Endothelial cell of umbilical vein (primary cell): ENCODE measurements at regions not wholly inside any gene's neighbourhood (a gene's known extent, or its start where the extent isn't known, plus 50 kb on each side); places are given as distances from the start of the nearest gene placed in this dataset.

Experiments
- BruUV-seq: library from RNA; stranded (reverse); fragments of 400-500 nt; replicated peaks from 2 replicates; lab custom pipeline; 2021; lab: Mats Ljungman, UMichigan
- CTCF ChIA-PET: fragments of 300-600, 350-600 bp; sonication (Branson Sonifier 250); formaldehyde crosslinking; loops from one replicate; lab custom pipeline; 2021; ENCODE audit warnings: antibody characterized with exemption, inconsistent platforms; lab: Charles Lee
- POLR2A ChIA-PET: fragments of 300-600, 350-600 bp; sonication (Branson Sonifier 250); formaldehyde crosslinking; loops from one replicate; lab custom pipeline; 2021; ENCODE audit warnings: antibody characterized with exemption, inconsistent platforms; lab: Charles Lee
- DNase-seq: peaks from one replicate; pipeline ENCODE4 v3.0.0-alpha.2; 2011; ENCODE audit warnings: low read depth, low spot score
- FAIRE-seq: peaks from 2 replicates; lab custom pipeline; 2011; peaks lifted over from hg19 to GRCh38; lab: Jason Lieb, UNC
- H2AFZ ChIP-seq: 2 replicates; pipeline ENCODE4 v1.6.0; 2012; ENCODE audit warnings: low read depth, low read length, control low read depth, inconsistent platforms
- H3K27ac ChIP-seq: 2 replicates; pipeline ENCODE4 v1.5.1; 2011; ENCODE audit warnings: low read depth, mild to moderate bottlenecking, control low read depth, low read length, moderate library complexity; ENCODE audit not compliant: insufficient read depth
- H3K27me3 ChIP-seq, 2 experiments: 2 replicates each; pipeline versions ENCODE4 v1.6.0 to v1.6.1; 2011; ENCODE audit warnings: low read length in 2 of 2, mixed read lengths in 1 of 2; ENCODE audit not compliant: control insufficient read depth in 2 of 2, insufficient read depth in 2 of 2
- H3K36me3 ChIP-seq, 2 experiments: 2 replicates in 1 of 2; 3 replicates in 1 of 2; pipeline ENCODE4 v1.5.1; 2011; ENCODE audit warnings: low read length in 2 of 2, mild to moderate bottlenecking in 1 of 2, moderate library complexity in 1 of 2; ENCODE audit not compliant: control insufficient read depth in 2 of 2, insufficient read depth in 2 of 2; ENCODE audit errors: extremely low read depth in 1 of 2
- H3K4me1 ChIP-seq: 3 replicates; pipeline ENCODE4 v1.5.1; 2011; ENCODE audit warnings: mild to moderate bottlenecking, low read length; ENCODE audit not compliant: control insufficient read depth, insufficient read depth; ENCODE audit errors: extremely low read depth
- H3K4me2 ChIP-seq: 2 replicates; pipeline ENCODE4 v1.6.1; 2011; ENCODE audit warnings: low read length, control low read depth, mixed read lengths; ENCODE audit not compliant: insufficient read depth
- H3K4me3 ChIP-seq, 3 experiments: fragments of 200-600 bp in 1 of 3; sonication (generic), shearing (Covaris generic) in 1 of 3; replicated peaks in 1 of 3; 2 replicates each; pipeline ENCODE4 v1.5.1; 2011 to 2016; ENCODE audit warnings: control low read depth in 3 of 3, low read length in 3 of 3, mild to moderate bottlenecking in 2 of 3, inconsistent platforms in 1 of 3, low read depth in 1 of 3, moderate library complexity in 1 of 3; ENCODE audit not compliant: insufficient read depth in 1 of 3
- H3K79me2 ChIP-seq: 2 replicates; pipeline ENCODE4 v1.6.0; 2012; ENCODE audit warnings: low read length, inconsistent platforms; ENCODE audit not compliant: control insufficient read depth, insufficient read depth
- H3K9ac ChIP-seq: replicated peaks from 2 replicates; pipeline ENCODE3; 2011; ENCODE audit warnings: low read length, control low read depth; ENCODE audit not compliant: insufficient read depth; ENCODE audit errors: extremely low read depth
- H3K9me1 ChIP-seq: replicated peaks from 3 replicates; pipeline ENCODE4 v1.6.0; 2011; ENCODE audit warnings: mild to moderate bottlenecking, low read length; ENCODE audit not compliant: control insufficient read depth, insufficient read depth; ENCODE audit errors: extremely low read depth
- H3K9me3 ChIP-seq: replicated peaks from 2 replicates; pipeline ENCODE4 v1.5.1; 2012; ENCODE audit warnings: low read length, inconsistent platforms; ENCODE audit not compliant: control insufficient read depth, insufficient read depth
- H4K20me1 ChIP-seq: replicated peaks from 2 replicates; pipeline ENCODE3; 2011; ENCODE audit warnings: mild to moderate bottlenecking, low read length; ENCODE audit not compliant: control insufficient read depth, insufficient read depth; ENCODE audit errors: extremely low read depth
- EZH2 ChIP-seq: IDR thresholded peaks from 2 replicates; pipeline ENCODE4 v1.6.1; 2012; ENCODE audit warnings: borderline replicate concordance, low read depth, mild to moderate bottlenecking, moderate library complexity, low read length, inconsistent platforms; ENCODE audit not compliant: severe bottlenecking
- FOS ChIP-seq: IDR thresholded peaks from 2 replicates; pipeline ENCODE4 v1.6.1; 2011; ENCODE audit warnings: mild to moderate bottlenecking, low read length, moderate library complexity, borderline replicate concordance; ENCODE audit not compliant: insufficient read depth
- GATA2 ChIP-seq: IDR thresholded peaks from 2 replicates; pipeline ENCODE4 v1.7.0; 2011; ENCODE audit warnings: low read depth, mild to moderate bottlenecking, moderate library complexity, mixed read lengths, low read length; ENCODE audit not compliant: insufficient read length, insufficient read depth
- JUN ChIP-seq: IDR thresholded peaks from 2 replicates; pipeline ENCODE4 v1.6.1; 2011; ENCODE audit warnings: borderline replicate concordance, low read depth; ENCODE audit not compliant: insufficient read length, insufficient read depth
- MYC ChIP-seq: IDR thresholded peaks from one replicate; pipeline ENCODE4 v1.6.1; 2011; ENCODE audit warnings: mild to moderate bottlenecking, low read depth, low read length
- POLR2A ChIP-seq: IDR thresholded peaks from 2 replicates; pipeline ENCODE4 v1.6.1; 2012; ENCODE audit warnings: low read depth, mild to moderate bottlenecking, control low read depth, low read length
- POLR2AphosphoS5 ChIP-seq: IDR thresholded peaks from 2 replicates; pipeline ENCODE4 v1.6.1; 2012; ENCODE audit warnings: low read depth, mild to moderate bottlenecking, control low read depth, low read length, moderate library complexity; ENCODE audit not compliant: insufficient read depth
- dilution Hi-C: fragments of 300-500 bp; cut with MboI; formaldehyde crosslinking; loops from one replicate; pipeline ENCODE4 v1.15.0; 2019; ENCODE audit warnings: low sequenced_read_pairs; ENCODE audit not compliant: extremely low pct_ligation_motif_present
- intact Hi-C: fragments of 100-400 bp; cut with micrococcal nuclease; formaldehyde crosslinking; loops from one replicate; pipeline ENCODE4 v1.10.0; 2022
- TF ChIP-seq, protein P1 (sequence below): IDR thresholded peaks from 2 replicates; pipeline ENCODE4 v1.6.1; 2011; ENCODE audit not compliant: insufficient read depth, insufficient read length
- TF ChIP-seq, protein P2 (sequence below), 2 donors: IDR thresholded peaks; 1 replicate in 1 of 2; 2 replicates in 1 of 2; pipeline ENCODE4 v1.5.1; 2011; ENCODE audit warnings: low read length in 2 of 2, mild to moderate bottlenecking in 2 of 2, moderate library complexity in 2 of 2, control low read depth in 1 of 2, inconsistent platforms in 1 of 2, low read depth in 1 of 2; ENCODE audit not compliant: insufficient read depth in 1 of 2; ENCODE audit errors: extremely low read depth in 1 of 2

DNA sequence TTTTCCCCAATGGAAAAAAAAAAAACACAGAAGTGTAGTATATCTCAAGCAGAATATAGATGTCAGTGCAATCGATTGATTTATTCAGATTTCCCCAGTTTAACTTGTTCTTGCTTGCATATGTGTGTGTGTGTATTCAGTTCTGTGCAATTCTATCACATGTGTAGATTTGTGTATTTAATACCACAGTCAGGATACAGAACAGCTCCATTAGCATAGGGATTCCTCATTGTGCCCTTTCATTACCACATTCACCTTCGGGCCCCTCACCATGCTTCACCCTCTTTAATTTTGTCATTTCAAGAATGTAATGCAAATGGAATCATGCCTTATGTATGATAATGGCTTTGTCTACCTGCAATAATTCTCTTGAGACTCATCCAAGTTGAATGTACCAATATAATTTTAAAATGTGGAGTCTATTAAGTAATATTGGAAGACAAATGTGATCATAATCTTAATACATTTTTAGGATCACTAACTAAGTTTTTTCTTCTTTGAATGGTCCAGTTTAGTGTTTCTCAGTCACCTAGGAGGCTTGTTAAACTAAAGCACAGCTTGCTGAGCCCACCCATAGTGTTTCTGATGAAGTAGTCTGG, 187.9 kb downstream of the TENT5A start:
- TF ChIP-seq POLR2AphosphoS5 (no peak), MYC (no peak), GATA2 (no peak), JUN (no peak), FOS (no peak)
- TF ChIP-seq, protein P1, sequence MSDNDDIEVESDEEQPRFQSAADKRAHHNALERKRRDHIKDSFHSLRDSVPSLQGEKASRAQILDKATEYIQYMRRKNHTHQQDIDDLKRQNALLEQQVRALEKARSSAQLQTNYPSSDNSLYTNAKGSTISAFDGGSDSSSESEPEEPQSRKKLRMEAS: no peak
- Histone ChIP-seq H3K27me3 (no peaks in the 10 kb centered on the region), H3K27ac (no peak overlapping the region), H3K9me3 (no peaks in the 10 kb centered on the region), H4K20me1 (no peaks in the 10 kb centered on the region), H3K9me1 (no peaks in the 10 kb centered on the region), H3K4me3 (no peak overlapping the region), H3K4me1 (no peaks in the 10 kb centered on the region), H3K79me2 (no peaks in the 10 kb centered on the region), H3K36me3 (no peaks in the 10 kb centered on the region), H2AFZ (no peak overlapping the region), H3K9ac (no peak overlapping the region), H3K4me2 (no peak overlapping the region)
- no TSS peak for BruUV-seq
- DNase-seq: no peak
- intact Hi-C loops: no loop called here
- ChIA-PET CTCF (interaction anchor here (1.4 kb wide), 1 partner anchor 10 kb away, joined by 3 read pairs; no protein-coding TSS in a partner anchor), POLR2A (no interaction called here)
- dilution Hi-C loops: no loop called here
- no peak for FAIRE-seq

DNA sequence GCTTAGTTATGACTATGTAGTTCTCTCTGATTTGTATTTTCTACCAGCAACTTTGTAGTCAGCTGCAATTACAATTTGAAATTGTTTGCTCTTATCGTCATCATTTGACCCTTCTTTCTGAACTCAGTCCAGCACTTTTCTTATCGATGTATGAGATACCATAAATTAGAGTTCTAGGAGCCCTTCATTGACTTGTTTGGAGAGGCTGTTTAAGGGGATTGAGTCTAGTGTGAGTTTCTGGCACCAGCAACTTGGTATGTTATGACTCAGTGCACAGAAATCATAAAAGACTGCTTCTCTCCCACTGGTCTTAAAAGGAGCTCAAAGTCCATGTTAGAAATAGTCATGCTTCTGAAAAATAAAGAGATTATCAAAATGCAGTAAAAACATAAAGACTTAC, 190.3 kb downstream of the TENT5A start:
- POLR2A ChIA-PET: no interaction called here

More for the DNA sequence above, 190.3 kb downstream of the TENT5A start:
- H3K4me2 ChIP-seq: no peak overlapping the region
- no peak overlapping the region for H2AFZ ChIP-seq
- H4K20me1 ChIP-seq: no peaks in the 10 kb centered on the region
- FAIRE-seq: no peak
- H3K4me1 ChIP-seq: no peaks in the 10 kb centered on the region
- H3K36me3 ChIP-seq: no peaks in the 10 kb centered on the region
- no TSS peak for BruUV-seq
- intact Hi-C loops: no loop called here
- H3K9me3 ChIP-seq: no peaks in the 10 kb centered on the region
- H3K79me2 ChIP-seq: no peaks in the 10 kb centered on the region
- TF ChIP-seq, protein P1: no peak
- TF ChIP-seq POLR2AphosphoS5: no peak
- TF ChIP-seq GATA2: no peak
- TF ChIP-seq FOS: no peak
- no peak for TF ChIP-seq EZH2
- TF ChIP-seq, protein P2, sequence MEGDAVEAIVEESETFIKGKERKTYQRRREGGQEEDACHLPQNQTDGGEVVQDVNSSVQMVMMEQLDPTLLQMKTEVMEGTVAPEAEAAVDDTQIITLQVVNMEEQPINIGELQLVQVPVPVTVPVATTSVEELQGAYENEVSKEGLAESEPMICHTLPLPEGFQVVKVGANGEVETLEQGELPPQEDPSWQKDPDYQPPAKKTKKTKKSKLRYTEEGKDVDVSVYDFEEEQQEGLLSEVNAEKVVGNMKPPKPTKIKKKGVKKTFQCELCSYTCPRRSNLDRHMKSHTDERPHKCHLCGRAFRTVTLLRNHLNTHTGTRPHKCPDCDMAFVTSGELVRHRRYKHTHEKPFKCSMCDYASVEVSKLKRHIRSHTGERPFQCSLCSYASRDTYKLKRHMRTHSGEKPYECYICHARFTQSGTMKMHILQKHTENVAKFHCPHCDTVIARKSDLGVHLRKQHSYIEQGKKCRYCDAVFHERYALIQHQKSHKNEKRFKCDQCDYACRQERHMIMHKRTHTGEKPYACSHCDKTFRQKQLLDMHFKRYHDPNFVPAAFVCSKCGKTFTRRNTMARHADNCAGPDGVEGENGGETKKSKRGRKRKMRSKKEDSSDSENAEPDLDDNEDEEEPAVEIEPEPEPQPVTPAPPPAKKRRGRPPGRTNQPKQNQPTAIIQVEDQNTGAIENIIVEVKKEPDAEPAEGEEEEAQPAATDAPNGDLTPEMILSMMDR (IDR thresholded peaks at IDR 0.05; ENCODE audit: extremely low read depth in 1 of 2, insufficient read depth in 1 of 2, low read depth in 1 of 2, low read length in 2 of 2): no peak
- no peak for TF ChIP-seq POLR2A
- TF ChIP-seq MYC: no peak
- TF ChIP-seq JUN: no peak
- DNase-seq: no peak
- H3K4me3 ChIP-seq: no peak overlapping the region
- CTCF ChIA-PET: interaction anchor here (0.8 to 1.2 kb wide), 4 partner anchors 9 to 29 kb away, joined by 3 read pairs; no protein-coding TSS in a partner anchor
- H3K9ac ChIP-seq: no peak overlapping the region
- dilution Hi-C loops: no loop called here
- H3K27ac ChIP-seq: no peak overlapping the region
- no peaks in the 10 kb centered on the region for H3K9me1 ChIP-seq
- no peaks in the 10 kb centered on the region for H3K27me3 ChIP-seq
